Mucosa of gallbladder (tissue), 1 donor: ENCODE measurements at regions not wholly inside any gene's neighbourhood (a gene's known extent, or its start where the extent isn't known, plus 50 kb on each side); places are given as distances from the start of the nearest gene placed in this dataset.
A peak's percentile ranks its signal among the peaks of the same experiment; 100 is the strongest.
"Not testable (repeated sequence)": the region's sequence is repeated elsewhere in the genome, so short reads cannot be mapped to it uniquely, and the experiment has no call there.

ENCODE experiments used
- DNase-seq: peaks from one replicate; pipeline ENCODE4 v3.0.0-alpha.2; 2020; ENCODE audit warnings: low spot score
- donor health status: DM: no; HTN: no; CAD: no.

GRCh38 chr12:93979189-93979588 is 169.2 kb upstream of the PLXNC1 start:
- DNase-seq, result peak; percentile 32

DNA sequence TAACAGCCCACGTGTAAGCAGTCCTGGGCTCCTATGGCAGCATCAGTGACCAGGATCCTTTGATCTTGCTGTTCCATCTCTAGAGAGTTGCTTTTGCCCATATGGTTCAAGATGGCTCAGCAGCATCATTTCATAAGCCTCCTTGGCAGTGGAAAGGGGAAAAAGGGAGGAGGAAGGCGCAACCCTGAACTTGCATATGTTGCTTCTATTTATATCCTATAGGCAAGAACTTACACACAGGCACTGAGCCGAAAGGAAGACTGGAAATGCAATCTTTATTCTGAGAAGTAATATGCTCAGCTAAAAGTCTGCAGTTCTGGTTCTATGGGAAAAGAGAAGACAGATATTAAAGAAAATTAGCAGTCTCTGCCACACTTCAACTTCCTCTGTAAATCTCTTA is 167.7 kb upstream of the PLXNC1 start:
- no peak for DNase-seq

- no peak for DNase-seq
Observed at GRCh38 chr12:93981411-93981810, 167.0 kb upstream of the PLXNC1 start.

- DNase-seq, result no peak
Observed at GRCh38 chr12:93982771-93983315, 165.5 kb upstream of the PLXNC1 start.

DNA sequence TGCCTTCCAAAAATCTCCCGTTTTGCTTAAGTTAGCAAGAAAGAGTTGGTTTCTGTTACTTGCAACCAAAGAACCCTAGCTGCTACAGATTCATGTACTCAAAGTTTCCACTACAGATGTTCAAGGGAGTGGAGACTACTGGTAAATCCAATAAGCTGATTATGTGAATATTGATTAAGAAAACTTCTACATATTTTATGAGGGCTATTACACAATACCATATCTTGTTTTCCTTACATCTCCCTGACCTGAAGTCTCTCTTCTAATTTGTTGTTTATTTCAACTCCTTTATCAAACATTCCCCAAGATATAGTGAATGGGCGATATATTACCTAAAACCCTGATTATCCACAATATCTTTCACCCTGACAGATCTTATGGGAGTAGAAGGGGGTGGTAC is 164.4 kb upstream of the PLXNC1 start:
- DNase-seq, result no peak

DNA sequence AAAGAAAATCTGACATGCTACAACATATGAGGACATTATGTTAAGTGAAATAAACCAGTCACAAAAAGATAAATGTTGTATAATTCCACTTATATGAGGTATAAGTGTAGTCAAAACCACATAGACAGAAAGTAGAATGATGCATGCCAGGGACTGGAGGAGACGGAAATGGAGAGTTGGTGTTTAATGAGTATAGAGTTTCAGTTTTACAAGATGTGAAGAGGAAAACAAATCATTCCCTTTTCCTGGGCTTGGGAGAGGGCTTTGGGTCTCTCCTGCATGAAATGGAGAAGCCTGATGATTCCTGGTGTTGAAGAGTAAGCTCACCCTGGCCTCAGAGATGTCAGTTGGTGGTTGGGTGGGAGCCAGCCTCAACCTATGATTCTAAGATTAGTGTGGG is 158.4 kb upstream of the PLXNC1 start:
- DNase-seq, result no peak

DNA sequence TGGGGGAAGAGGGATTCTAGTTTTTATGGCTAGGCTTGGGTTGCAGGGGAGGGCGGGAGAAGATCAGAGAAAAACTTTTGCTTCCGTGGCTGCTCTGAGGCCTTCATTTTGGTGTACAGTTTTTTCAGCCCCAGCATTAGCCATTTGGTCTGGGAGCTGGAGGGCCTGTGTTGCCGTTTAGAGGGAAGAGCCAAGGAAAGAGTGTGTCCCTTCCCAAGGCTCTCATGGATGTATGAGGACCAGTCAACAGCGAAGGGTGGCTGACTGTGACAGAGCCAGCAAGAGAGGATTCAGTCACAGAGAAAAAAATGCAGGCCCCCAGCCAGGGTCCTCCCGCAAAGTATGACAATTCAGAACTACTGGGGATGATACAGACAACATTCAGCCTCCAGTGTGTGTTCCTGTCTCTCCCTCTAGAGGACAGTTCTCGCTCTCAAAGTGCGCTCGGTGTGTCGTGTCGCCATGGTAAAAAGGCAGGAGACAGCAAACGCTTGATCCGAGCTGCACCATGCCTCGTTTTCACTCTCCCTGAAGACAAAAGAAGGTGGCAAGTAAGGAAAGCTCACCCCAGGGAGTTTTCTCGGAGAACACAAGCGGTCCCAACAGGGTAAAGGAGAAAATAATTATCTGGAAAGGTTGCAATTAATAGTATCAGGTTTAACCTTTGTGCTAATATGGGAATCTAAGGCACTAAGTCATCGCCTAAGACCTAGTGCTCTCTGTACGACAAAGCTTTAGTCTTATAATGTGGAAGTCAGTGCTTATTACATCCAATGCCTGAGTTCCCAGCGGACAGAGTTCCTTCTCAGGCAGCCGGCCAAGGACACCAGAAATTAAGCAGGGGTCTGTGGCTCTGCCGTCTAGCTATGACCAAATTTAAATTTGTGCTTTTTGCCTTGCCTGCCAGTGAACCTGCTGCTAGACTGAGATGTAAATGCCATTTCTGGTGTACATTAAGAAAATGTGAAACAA is 157.3 kb upstream of the PLXNC1 start:
- DNase-seq, result peak; percentile 31

GRCh38 chr12:93991829-93992461 is 156.4 kb upstream of the PLXNC1 start:
- no peak for DNase-seq

DNA sequence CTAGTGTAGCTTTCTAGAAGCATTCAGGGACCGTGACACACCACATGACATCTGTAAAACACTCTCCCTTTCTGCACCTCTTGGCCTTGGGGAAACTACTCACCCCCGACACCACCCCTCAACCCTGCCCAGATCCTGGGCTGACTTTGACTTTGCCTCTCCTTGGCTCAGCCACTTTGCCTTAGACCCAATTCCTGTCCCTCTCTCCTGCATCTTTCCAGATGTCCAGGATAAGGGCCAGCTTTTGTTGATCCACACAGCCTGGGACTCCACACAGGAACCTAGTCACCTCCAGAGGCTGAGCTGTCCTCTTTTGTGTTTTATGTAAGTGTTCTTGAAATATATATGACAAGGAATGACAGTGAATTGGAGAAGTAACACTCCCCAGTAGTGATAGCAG is 153.7 kb upstream of the PLXNC1 start:
- DNase-seq, result no peak

DNA sequence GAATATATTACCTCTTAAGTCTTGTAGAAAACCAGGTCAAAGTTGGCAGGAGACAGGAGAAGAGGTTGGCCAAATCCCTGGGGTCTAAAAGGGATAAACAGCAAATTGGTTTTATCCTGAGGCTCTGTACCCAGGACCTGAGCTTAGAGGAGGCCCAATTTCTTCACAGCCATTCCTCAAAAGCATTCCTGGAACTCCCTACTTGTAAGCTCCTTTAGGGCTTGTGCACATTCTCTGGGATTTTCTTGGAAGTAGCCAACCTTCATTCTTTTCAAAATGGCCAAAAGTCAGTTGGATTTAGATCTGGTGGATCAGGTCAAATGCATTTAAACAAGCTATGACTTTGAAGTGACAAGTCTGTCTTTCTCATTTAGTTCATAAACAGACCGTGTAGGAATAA is 152.1 kb upstream of the PLXNC1 start:
- DNase-seq, result no peak

DNA sequence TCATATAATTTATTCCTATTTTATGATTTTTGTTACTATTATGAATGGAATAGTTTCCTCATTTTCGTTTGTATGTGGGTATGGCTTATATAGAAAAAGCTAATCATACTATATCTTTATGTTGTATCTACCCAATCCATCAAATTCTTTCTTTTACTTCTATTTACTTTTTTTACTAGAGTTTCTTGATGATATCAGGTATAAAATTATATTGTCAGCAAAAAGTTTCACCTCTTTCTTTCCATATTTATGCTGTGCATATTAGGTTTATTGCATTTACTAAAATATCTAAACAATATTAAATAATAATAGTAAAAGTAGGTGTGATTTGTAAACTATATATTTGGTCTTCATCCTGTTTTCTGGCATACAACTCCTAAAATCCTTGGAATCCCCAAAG is 146.7 kb upstream of the PLXNC1 start:
- no peak for DNase-seq

DNA sequence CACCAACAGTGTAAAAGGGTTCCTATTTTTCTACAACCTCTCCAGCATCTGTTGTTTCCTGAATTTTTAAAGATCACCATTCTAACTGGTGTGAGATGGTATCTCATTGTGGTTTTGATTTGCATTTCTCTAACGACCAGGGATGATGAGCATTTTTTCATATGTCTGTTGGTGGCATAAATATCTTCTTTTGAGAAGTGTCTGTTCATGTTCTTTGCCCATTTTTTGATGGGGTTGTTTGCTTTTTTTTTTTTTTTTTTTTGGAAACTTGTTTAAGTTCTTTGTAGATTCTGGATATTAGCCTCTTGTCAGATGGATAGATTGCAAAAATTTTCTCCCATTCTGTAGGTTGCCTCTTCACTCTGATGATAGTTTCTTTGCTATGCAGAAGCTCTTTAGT is 145.5 kb upstream of the PLXNC1 start:
- DNase-seq, result not testable (repeated sequence)

- not testable (repeated sequence) for DNase-seq
Observed at GRCh38 chr12:94007833-94008232, 140.5 kb upstream of the PLXNC1 start.

GRCh38 chr12:94010307-94010706 is 138.1 kb upstream of the PLXNC1 start:
- no peak for DNase-seq

DNA sequence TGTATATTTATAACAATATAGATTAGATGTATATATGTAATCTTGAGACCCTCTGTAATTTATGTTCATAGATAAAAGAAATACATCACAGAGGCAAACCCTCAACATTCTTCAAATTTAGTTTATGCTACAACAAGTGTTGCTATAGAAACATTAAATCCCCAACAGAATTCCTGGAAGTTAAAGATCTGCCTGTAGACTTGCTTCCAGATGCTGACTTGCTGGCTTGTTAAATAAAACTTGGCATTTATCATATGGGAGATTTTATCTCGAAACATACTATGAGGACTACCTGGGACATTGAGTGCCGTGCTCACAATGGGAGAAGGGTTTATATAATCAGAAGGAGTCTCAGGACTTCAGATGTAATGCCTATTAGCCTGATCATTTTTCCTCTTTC is 136.3 kb upstream of the PLXNC1 start:
- DNase-seq, result no peak

DNA sequence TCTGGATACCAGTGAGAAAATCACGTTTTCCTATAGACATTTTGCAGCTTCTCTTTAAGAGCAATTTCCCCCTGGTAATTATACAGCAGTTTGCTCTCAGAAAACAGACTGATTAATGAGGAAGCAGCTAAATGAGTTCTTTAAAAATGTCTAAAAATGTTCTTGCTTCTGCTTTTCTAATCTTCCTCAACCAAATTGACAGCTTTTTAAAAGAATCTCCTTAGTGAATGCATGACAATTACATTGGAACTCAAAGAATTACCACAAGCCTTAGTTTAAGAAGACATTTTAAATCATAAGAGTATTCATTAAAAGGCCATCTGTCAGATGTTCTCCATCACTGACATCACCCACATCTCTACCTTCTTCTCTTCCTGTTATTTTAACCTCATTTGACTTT is 135.8 kb upstream of the PLXNC1 start:
- DNase-seq, result no peak

GRCh38 chr12:94017247-94017646 is 131.1 kb upstream of the PLXNC1 start:
- not testable (repeated sequence) for DNase-seq

DNA sequence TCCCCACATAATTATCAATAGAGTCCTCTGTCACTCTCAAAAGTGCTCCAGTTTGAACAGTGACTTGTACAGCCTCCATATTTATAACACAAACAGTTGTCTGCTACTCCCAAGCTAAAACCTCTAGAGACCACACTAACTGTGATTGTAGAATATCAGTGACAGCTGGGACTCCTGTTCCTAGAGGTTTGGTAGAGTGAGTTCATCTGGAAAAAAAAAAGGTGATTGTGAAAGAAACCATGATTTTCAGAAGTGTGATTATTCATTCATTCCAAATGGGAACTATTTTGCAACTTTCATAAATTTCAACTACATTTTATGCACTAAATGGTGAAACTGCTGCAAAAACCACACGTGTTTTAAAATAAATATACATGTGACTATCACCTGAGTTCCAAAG is 128.0 kb upstream of the PLXNC1 start:
- DNase-seq, result no peak

DNA sequence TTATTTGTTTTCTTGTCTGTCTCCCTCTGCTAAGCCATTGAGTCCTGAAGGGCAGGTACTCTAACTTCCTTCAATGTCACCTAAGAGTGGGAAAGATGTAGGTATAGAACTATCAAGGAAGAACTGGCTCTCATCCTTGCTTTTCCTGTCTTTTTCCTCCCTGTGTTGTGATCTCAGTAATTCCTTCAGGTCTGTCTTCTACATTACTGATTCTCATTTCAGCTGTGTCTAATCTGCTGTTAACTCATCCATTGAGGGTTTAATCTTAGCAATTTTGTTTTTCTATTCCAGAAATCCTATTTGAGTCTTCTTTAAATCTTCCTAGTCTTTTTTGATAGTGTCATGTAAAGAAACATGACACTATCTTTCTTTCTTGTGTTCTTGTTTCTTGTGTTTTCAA is 124.5 kb upstream of the PLXNC1 start:
- no peak for DNase-seq

DNA sequence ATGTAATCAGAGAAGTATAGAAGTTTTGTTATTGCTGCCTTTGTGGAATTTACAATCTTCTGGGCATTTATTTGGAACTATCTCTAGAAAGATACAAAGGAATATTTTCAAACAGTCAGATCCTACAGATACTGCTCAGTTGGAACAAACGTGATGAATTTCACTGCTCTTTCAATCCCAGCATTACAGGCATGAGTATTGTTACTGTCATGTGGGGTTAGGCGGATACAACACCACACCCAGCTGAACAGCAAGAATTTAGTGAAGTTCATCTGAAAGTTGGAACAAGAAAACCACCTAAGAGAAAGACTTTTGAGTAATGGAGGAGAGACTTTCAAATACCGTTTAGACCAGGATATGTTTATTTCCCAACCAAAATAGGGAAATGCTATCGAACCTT is 123.3 kb upstream of the PLXNC1 start:
- no peak for DNase-seq

DNA sequence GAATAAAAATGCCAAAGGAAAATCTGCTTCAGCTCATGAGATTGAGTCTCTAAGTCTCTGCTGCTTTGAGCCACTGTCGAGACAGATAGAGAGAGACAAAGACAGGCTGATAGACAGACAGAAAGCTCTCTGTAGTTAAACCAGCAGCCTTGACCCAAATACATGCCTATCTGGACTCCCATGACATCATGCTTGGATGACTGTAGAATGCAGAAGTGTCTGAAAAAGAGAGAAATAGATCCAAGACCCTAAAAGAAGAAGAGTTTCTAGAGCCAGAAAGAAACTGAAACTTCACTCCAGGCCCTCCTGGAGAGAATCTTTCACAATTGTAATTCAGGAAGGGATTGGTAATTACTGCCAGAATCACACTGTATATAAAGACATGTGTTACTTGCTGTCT is 122.6 kb upstream of the PLXNC1 start:
- DNase-seq, result no peak

DNA sequence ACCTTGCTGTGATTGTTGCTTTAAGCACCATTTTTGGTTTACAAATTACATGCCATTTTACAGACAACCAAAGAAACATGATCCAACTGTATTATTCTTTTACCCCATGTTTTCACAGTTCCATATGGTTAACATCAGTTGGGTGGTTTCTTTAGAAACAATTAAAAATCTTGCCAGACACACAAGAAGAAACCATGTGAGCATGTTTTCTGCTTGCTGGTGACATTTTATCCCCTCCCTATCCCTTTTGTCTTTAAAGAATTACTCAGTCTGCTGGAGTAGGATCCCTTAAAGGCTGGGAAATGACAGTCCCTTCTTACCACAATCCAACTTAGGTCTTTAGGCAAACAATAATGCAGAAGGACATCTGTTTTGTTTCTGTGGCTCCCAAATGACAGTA is 121.8 kb upstream of the PLXNC1 start:
- DNase-seq, result no peak

- no peak for DNase-seq
Observed at GRCh38 chr12:94027561-94027960, 120.8 kb upstream of the PLXNC1 start.
